Ovary (tissue), 3 donors: ENCODE measurements at regions not wholly inside any gene's neighbourhood (a gene's known extent, or its start where the extent isn't known, plus 50 kb on each side); places are given as distances from the start of the nearest gene placed in this dataset.

Experiments used
- CTCF ChIP-seq, 3 donors: fragments of 450-650 bp in 2 of 3; fragments of 200-600 bp in 1 of 3; IDR thresholded peaks; one replicate each; pipeline versions ENCODE4 v1.5.1 to v1.8.0; 2016 to 2022; ENCODE audit warnings: antibody characterized with exemption in 3 of 3, mild to moderate bottlenecking in 1 of 3
- EP300 ChIP-seq: sonication (generic); formaldehyde crosslinking; IDR thresholded peaks from one replicate; pipeline ENCODE4 v1.6.1; 2017; ENCODE audit warnings: antibody characterized with exemption
- POLR2A ChIP-seq: fragments of 450-650 bp; IDR thresholded peaks from one replicate; pipeline ENCODE4 v1.6.1; 2017; ENCODE audit warnings: antibody characterized with exemption, mild to moderate bottlenecking, moderate library complexity
- donor health status: DM: no; HTN: no; CAD: no.

GRCh38 chr4:31194823-31195222 lies 474.7 kb downstream of the PCDH7 start:
- TF ChIP-seq CTCF (IDR thresholded peaks at IDR 0.05), result no peak
- TF ChIP-seq POLR2A, result no peak
- no peak for TF ChIP-seq EP300
